GM10248 (cell line): ENCODE measurements at regions not wholly inside any gene's neighbourhood (a gene's known extent, or its start where the extent isn't known, plus 50 kb on each side); places are given as distances from the start of the nearest gene placed in this dataset.

Experiments used
- CTCF ChIA-PET: fragments of 300-600 bp; sonication (Branson Sonifier 250); formaldehyde crosslinking; extraction: SDS; loops from one replicate; lab custom pipeline; 2021; ENCODE audit warnings: antibody characterized with exemption; lab: Yijun Ruan, JAX
- POLR2A ChIA-PET: fragments of 350-650 bp; sonication (Branson Sonifier 250); formaldehyde crosslinking; extraction: SDS; loops from one replicate; lab custom pipeline; 2020; ENCODE audit warnings: antibody characterized with exemption; lab: Yijun Ruan, JAX
- DNase-seq: peaks from one replicate; pipeline ENCODE4 v3.0.0; 2012; ENCODE audit errors: extremely low spot score
- TF ChIP-seq, protein P1 (sequence below): IDR thresholded peaks from 2 replicates; pipeline ENCODE4 v1.5.1; 2012; ENCODE audit warnings: mild to moderate bottlenecking, low read depth; ENCODE audit errors: extremely low read depth, missing control alignments, control extremely low read depth

DNA sequence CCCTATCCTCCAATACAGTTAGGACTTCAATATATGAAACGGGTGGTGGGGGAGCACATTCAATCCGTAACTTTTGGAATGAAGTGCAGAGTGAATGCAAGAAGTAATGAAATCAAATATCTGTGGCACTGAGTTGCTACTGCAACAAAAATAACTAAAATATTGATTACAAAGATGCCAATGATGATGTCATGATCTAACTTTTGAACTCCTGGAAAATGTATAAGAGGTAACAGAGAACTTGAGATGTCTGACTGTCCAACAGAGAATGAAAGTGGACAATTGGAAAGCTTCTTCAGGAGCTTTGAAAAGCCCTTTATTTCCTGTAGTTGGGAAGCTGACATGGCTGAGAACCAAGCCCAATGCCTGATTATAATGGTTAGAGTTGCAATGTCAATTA, 279.9 kb downstream of the ZBBX start:
- ChIA-PET CTCF (interaction anchor here (1.5 kb wide), 1 partner anchor 11 kb away, joined by 4 read pairs; no protein-coding TSS in a partner anchor), POLR2A (no interaction called here)
- no peak for DNase-seq
- TF ChIP-seq, protein P1, sequence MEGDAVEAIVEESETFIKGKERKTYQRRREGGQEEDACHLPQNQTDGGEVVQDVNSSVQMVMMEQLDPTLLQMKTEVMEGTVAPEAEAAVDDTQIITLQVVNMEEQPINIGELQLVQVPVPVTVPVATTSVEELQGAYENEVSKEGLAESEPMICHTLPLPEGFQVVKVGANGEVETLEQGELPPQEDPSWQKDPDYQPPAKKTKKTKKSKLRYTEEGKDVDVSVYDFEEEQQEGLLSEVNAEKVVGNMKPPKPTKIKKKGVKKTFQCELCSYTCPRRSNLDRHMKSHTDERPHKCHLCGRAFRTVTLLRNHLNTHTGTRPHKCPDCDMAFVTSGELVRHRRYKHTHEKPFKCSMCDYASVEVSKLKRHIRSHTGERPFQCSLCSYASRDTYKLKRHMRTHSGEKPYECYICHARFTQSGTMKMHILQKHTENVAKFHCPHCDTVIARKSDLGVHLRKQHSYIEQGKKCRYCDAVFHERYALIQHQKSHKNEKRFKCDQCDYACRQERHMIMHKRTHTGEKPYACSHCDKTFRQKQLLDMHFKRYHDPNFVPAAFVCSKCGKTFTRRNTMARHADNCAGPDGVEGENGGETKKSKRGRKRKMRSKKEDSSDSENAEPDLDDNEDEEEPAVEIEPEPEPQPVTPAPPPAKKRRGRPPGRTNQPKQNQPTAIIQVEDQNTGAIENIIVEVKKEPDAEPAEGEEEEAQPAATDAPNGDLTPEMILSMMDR, result no peak

DNA sequence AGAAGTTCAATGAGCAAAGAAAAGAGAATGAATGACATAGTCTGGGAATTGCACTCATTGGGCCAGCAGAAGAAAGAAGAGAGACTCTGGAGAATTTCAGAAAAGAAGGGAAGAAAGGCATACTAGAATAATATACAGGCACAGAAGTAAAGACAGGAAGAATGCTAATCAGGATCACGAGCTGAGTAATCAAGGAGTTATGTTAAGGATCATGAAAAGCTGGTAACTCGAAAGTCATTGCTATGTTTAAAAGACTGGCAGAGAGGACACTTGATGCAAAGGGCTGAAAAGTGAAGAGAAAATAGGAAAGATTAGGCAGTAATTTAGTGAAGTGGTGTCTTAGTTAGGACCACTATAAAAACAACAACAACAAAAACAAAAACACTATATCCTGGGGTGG, 284.1 kb downstream of the ZBBX start:
- DNase-seq, result no peak
- ChIA-PET CTCF (no interaction called here), POLR2A (no interaction called here)
- TF ChIP-seq, protein P1, result no peak

DNA sequence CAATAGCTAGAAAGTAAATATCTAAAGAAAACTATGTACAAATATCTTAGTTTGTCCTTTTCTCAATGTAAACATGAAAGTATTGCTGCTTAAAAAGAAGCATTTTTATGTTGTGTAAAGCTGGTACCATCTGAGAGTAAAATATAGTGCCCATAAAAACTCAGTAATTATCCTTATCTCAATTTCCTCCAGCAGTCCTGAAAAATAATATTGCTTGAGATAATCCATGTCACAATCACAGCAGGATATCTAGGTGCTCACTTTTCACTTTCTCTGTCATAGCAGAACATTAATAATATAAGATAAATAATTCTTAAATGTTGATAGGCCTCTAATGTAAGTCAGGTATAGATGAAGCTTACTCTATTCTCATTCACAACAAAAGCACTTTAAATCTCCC, 285.5 kb downstream of the ZBBX start:
- POLR2A ChIA-PET, result no interaction called here
- TF ChIP-seq, protein P1, result no peak
- CTCF ChIA-PET, result interaction anchor here (0.5 kb wide), 1 partner anchor 310 kb away, joined by 3 read pairs; no protein-coding TSS in a partner anchor
- DNase-seq, result no peak

DNA sequence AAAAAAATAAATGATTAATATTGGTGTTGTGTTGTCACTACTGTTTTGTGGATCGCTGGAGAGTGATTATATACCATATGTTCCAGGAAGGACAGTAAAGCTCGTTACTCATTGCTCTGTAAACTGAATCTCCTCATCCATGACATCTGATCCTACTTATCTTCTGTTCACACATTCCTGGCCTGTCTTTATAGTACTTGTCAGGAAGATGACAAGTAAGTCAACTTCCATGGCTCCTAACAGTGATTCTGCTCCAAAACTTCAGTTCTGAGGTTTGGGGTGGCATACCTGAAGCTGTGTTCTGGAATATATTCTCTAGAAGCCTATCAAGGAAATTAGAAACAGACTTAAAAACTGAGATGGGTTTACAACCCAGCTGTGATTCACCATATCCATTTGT, 288.9 kb downstream of the ZBBX start:
- no peak for DNase-seq
- TF ChIP-seq, protein P1, result no peak
- CTCF ChIA-PET, result interaction anchor here (2.1 to 2.9 kb wide), 2 partner anchors 8 to 10 kb away, joined by 4 to 7 read pairs; no protein-coding TSS in a partner anchor
- POLR2A ChIA-PET, result no interaction called here

DNA sequence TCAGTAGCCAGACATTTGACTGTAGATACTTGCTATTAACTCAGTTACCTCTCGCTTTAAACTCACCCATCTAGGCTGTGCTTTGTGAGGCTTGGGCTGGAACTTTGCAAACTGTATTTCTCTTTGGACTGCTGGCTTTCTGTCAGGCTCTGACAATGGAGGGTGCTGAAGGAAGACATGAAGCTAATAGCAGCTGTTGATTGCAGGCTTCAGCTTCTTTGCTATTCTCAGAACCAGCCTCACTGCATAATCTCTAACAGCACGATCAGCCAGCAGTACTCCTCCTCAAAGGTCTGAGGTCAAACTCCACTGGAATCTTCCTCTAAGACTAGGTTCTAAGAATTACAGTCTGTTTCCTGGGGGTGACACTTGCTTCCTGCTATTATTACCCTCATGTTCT, 295.6 kb downstream of the ZBBX start:
- TF ChIP-seq, protein P1, result no peak
- CTCF ChIA-PET, result interaction anchor here (1.8 kb wide), 1 partner anchor 17 kb away, joined by 6 read pairs; no protein-coding TSS in a partner anchor
- POLR2A ChIA-PET, result no interaction called here
- no peak for DNase-seq

DNA sequence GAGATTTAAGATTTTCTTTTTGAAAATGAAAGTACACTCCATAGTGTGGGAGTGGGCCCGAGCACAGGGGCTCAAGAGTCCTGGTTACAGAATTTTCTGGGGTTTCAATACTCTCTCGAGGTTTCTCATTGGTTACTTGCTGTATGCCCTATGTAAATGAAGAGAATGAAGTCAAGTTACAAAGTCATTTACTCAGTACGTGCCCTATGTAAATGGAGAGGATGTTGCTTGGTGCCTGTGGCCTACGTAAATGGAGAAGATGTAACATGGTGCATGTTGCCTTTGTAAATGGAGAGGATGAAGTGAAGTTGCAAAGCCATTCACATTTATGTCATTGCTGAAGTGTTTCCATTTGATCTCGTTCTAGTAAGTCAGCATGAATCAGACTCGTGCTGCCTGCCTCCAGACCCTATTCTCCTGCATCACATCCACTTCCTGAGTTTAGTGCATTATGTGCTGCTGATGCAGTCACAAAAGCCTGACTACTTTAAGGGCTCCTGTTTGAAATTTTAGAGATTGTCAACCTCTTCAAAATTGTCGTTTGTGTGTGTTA, 302.0 kb downstream of the ZBBX start:
- ChIA-PET CTCF (interaction anchor here (1.6 kb wide), 1 partner anchor 9 kb away, joined by 4 read pairs; no protein-coding TSS in a partner anchor), POLR2A (no interaction called here)
- TF ChIP-seq, protein P1, result no peak
- DNase-seq, result no peak
